ENCODE measurements at regions not wholly inside any gene's neighbourhood (a gene's known extent, or its start where the extent isn't known, plus 50 kb on each side); places are given as distances from the start of the nearest gene placed in this dataset.

- Histone ChIP-seq H3K36me3 (no peaks in the 10 kb centered on the region), H3K4me3 (no peak overlapping the region), H3K4me1 (no peaks in the 10 kb centered on the region), H3K27ac (no peak overlapping the region), H3K9me3 (no peaks in the 10 kb centered on the region), H3K27me3 (no peaks in the 10 kb centered on the region)
- WGBS, 2 donors = 58 to 76% methylated on average over 1 of the region's 1 CpG
- no peak for ATAC-seq
- no peak for TF ChIP-seq CTCF (IDR thresholded peaks at IDR 0.05)
- DNase-seq = no peak
- intact Hi-C loops (cut with DNase I) = no loop called here
These were observed 254.2 kb downstream of the NSUN3 start for GRCh38 chr3:94317017-94317416.

- ATAC-seq (no peak), DNase-seq (no peak)
- Histone ChIP-seq H3K4me1 (no peaks in the 10 kb centered on the region), H3K36me3 (no peaks in the 10 kb centered on the region), H3K9me3 (no peaks in the 10 kb centered on the region), H3K27me3 (no peaks in the 10 kb centered on the region), H3K27ac (no peak overlapping the region), H3K4me3 (no peak overlapping the region)
- no peak for TF ChIP-seq CTCF (IDR thresholded peaks at IDR 0.05)
- intact Hi-C loops (cut with DNase I) = no loop called here
- WGBS, 2 donors = 84% methylated on average over 2 of the region's 2 CpGs
These were observed 260.7 kb downstream of the NSUN3 start for GRCh38 chr3:94323596-94323995.

- no peaks in the 10 kb centered on the region for H3K4me1 ChIP-seq
- intact Hi-C loops (cut with DNase I) = loop anchor here in 3 of 10 donors (10.0 kb wide), 1 partner anchor 383 kb away; no protein-coding TSS in a partner anchor
- no peak for ATAC-seq
- no peaks in the 10 kb centered on the region for H3K27me3 ChIP-seq
- H3K27ac ChIP-seq = no peak overlapping the region
- no peak for TF ChIP-seq CTCF (IDR thresholded peaks at IDR 0.05)
- no peaks in the 10 kb centered on the region for H3K9me3 ChIP-seq
- DNase-seq = no peak
- 64 to 69% methylated on average over 1 of the region's 1 CpG for WGBS, 2 donors
- H3K4me3 ChIP-seq = no peak overlapping the region
- H3K36me3 ChIP-seq = no peaks in the 10 kb centered on the region
These were observed 269.0 kb downstream of the NSUN3 start for GRCh38 chr3:94331831-94332230.

- intact Hi-C loops (cut with DNase I) = loop anchor here in 4 of 10 donors (5.0 to 10.0 kb wide), 2 partner anchors 379 to 381 kb away; no protein-coding TSS in a partner anchor
- H3K27me3 ChIP-seq = no peaks in the 10 kb centered on the region
- H3K27ac ChIP-seq = no peak overlapping the region
- DNase-seq (no peak), ATAC-seq (peak in 2 of 8 donors; percentile 70 to 73)
- no peaks in the 10 kb centered on the region for H3K9me3 ChIP-seq
- no peak overlapping the region for H3K4me3 ChIP-seq
- 46 to 47% methylated on average over 4 of the region's 4 CpGs for WGBS, 2 donors
- no peaks in the 10 kb centered on the region for H3K4me1 ChIP-seq
- no peaks in the 10 kb centered on the region for H3K36me3 ChIP-seq
- peak in 8 of 9 donors; percentile 5 to 62 (median 46) for TF ChIP-seq CTCF (IDR thresholded peaks at IDR 0.05)
These were observed 273.3 kb downstream of the NSUN3 start for GRCh38 chr3:94336046-94336753.

Data from heart right ventricle (tissue), 16 donors.